Immature natural killer cell (primary cell): ENCODE measurements at regions not wholly inside any gene's neighbourhood (a gene's known extent, or its start where the extent isn't known, plus 50 kb on each side); places are given as distances from the start of the nearest gene placed in this dataset.
"Not testable (repeated sequence)": the region's sequence is repeated elsewhere in the genome, so short reads cannot be mapped to it uniquely, and the experiment has no call there.

Source experiments
- DNase-seq, 3 donors: peaks; one replicate each; pipeline ENCODE4 v3.0.0; 2022; ENCODE audit warnings: mixed read lengths in 1 of 3
- H3K27ac Mint-ChIP-seq, 6 donors: one replicate each; pipeline ENCODE4 v1.8.0; 2020; ENCODE audit warnings: mixed read lengths in 6 of 6, mild to moderate bottlenecking in 5 of 6, inconsistent platforms in 4 of 6, moderate library complexity in 3 of 6
- H3K27me3 Mint-ChIP-seq, 3 donors: one replicate each; pipeline ENCODE4 v1.8.0; 2020 to 2021; ENCODE audit warnings: low read depth in 3 of 3, mild to moderate bottlenecking in 3 of 3, mixed read lengths in 3 of 3, moderate library complexity in 3 of 3, inconsistent platforms in 1 of 3
- H3K36me3 Mint-ChIP-seq, 3 donors: one replicate each; pipeline ENCODE4 v1.8.0; 2020; ENCODE audit warnings: mixed read lengths in 3 of 3, inconsistent platforms in 2 of 3, mild to moderate bottlenecking in 2 of 3
- H3K4me1 Mint-ChIP-seq, 2 donors: one replicate each; pipeline ENCODE4 v1.8.0; 2020; ENCODE audit warnings: inconsistent platforms in 2 of 2, mild to moderate bottlenecking in 2 of 2, mixed read lengths in 2 of 2, moderate library complexity in 1 of 2
- H3K4me3 Mint-ChIP-seq, 5 donors: one replicate each; pipeline ENCODE4 v1.8.0; 2020; ENCODE audit warnings: mild to moderate bottlenecking in 5 of 5, mixed read lengths in 5 of 5, inconsistent platforms in 3 of 5, moderate library complexity in 3 of 5
- H3K9me3 Mint-ChIP-seq, 6 donors: one replicate each; pipeline ENCODE4 v1.8.0; 2020; ENCODE audit warnings: mild to moderate bottlenecking in 6 of 6, mixed read lengths in 6 of 6, inconsistent platforms in 4 of 6, moderate library complexity in 3 of 6

GRCh38 chr3:171977860-171978259 is 61.5 kb upstream of the FNDC3B start:
- no peak overlapping the region for H3K4me3 Mint-ChIP-seq
- H3K9me3 Mint-ChIP-seq = no peaks in the 10 kb centered on the region
- H3K36me3 Mint-ChIP-seq = peaks cover 0 to 3% (median 0%) of the 10 kb centered on the region in 3 donors
- no peaks in the 10 kb centered on the region for H3K27me3 Mint-ChIP-seq
- no peak for DNase-seq
- H3K27ac Mint-ChIP-seq = peak overlapping the region in 4 of 6 donors; percentile 10 to 71 (median 28)
- peaks cover 47 to 51% of the 10 kb centered on the region in 2 donors for H3K4me1 Mint-ChIP-seq

GRCh38 chr3:171978390-171978789 is 61.0 kb upstream of the FNDC3B start:
- Mint-ChIP-seq H3K4me1 (peaks cover 49 to 55% of the 10 kb centered on the region in 2 donors), H3K9me3 (no peaks in the 10 kb centered on the region), H3K27ac (peak overlapping the region in 4 of 6 donors; percentile 2 to 80 (median 54)), H3K36me3 (peaks cover 0 to 3% (median 0%) of the 10 kb centered on the region in 3 donors), H3K27me3 (no peaks in the 10 kb centered on the region), H3K4me3 (no peak overlapping the region)
- no peak for DNase-seq

- Mint-ChIP-seq H3K4me3 (no peak overlapping the region), H3K36me3 (peaks cover 0 to 3% (median 0%) of the 10 kb centered on the region in 3 donors), H3K9me3 (no peaks in the 10 kb centered on the region), H3K27me3 (no peaks in the 10 kb centered on the region), H3K27ac (peak overlapping the region in 2 of 6 donors; percentile 39 to 89), H3K4me1 (peaks cover 49 to 55% of the 10 kb centered on the region in 2 donors)
- DNase-seq = no peak
Observed at GRCh38 chr3:171979081-171979480, 60.3 kb upstream of the FNDC3B start.

DNA sequence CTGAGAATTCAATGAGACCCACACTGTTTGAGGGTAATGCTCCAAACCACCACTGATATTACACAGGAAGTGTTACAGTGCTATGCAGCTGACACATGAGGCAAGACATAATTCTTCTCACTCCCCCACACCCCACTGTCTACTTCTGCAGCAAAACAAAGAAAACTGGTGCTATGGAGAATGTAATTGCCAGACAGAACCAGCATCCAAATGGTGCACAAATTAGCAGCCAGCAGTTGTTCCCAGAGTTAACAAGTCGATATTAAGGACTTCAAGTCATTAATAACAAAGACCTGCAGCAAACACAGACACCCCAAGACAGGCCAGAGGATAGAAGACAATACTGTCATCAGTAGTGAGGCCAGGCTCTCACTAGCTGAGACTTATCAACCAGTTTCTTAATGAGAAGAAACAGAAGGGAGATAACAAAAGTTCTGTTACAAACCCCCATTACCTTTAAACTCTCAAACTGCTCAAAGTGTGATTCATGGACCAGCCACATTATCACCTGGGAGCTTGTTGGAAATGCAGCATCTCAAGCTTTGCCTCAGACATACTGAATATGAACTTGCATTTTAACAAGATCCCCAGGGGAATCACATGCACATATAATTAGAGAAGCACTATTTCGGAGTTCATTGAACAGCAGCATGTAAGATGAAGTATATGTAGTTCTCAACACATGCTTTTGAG is 58.7 kb upstream of the FNDC3B start:
- Mint-ChIP-seq H3K27ac (peak overlapping the region; percentile 89 to 95 (median 92)), H3K27me3 (no peaks in the 10 kb centered on the region), H3K36me3 (peaks cover 0 to 3% (median 0%) of the 10 kb centered on the region in 3 donors), H3K4me3 (peak overlapping the region; percentile 64 to 80 (median 78)), H3K4me1 (peaks cover 52 to 59% of the 10 kb centered on the region in 2 donors), H3K9me3 (no peaks in the 10 kb centered on the region)
- DNase-seq = peak; percentile 51 to 63 (median 59)

DNA sequence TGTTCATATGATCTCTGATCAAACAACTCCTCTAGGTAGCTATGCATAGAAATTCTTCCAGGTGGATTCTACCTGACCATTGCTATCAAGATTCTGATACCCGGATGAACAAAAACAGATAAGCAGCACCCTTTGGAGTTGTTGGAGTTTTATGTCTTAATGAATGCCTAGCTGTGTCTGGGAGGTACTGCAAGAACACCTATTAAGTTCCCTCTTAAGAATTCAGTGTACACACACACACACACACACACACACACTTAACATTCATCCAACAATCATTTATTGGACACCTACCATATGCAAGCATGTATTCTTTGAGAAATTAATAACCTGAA is 58.1 kb upstream of the FNDC3B start:
- Mint-ChIP-seq H3K27me3 (no peaks in the 10 kb centered on the region), H3K9me3 (no peaks in the 10 kb centered on the region), H3K4me3 (peak overlapping the region in 4 of 5 donors; percentile 43 to 80 (median 71)), H3K27ac (peak overlapping the region; percentile 89 to 95 (median 92)), H3K4me1 (peaks cover 54 to 64% of the 10 kb centered on the region in 2 donors), H3K36me3 (peaks cover 0 to 3% (median 0%) of the 10 kb centered on the region in 3 donors)
- DNase-seq = no peak

- Mint-ChIP-seq H3K27me3 (no peaks in the 10 kb centered on the region), H3K9me3 (no peaks in the 10 kb centered on the region), H3K4me1 (peaks cover 57 to 69% of the 10 kb centered on the region in 2 donors), H3K4me3 (no peak overlapping the region), H3K36me3 (peaks cover 0 to 3% (median 0%) of the 10 kb centered on the region in 3 donors), H3K27ac (peak overlapping the region in 3 of 6 donors; percentile 20 to 50 (median 26))
- no peak for DNase-seq
Observed at GRCh38 chr3:171982828-171983227, 56.5 kb upstream of the FNDC3B start.

- H3K36me3 Mint-ChIP-seq, H3K9me3 Mint-ChIP-seq, DNase-seq, H3K27me3 Mint-ChIP-seq, H3K27ac Mint-ChIP-seq, H3K4me3 Mint-ChIP-seq: not testable (repeated sequence)
- H3K4me1 Mint-ChIP-seq = peaks cover 51 to 61% of the 10 kb centered on the region in 2 donors
Observed at GRCh38 chr3:171983685-171984084, 55.7 kb upstream of the FNDC3B start.

GRCh38 chr3:171984883-171985282 is 54.5 kb upstream of the FNDC3B start:
- Mint-ChIP-seq H3K4me3 (no peak overlapping the region), H3K27me3 (no peaks in the 10 kb centered on the region), H3K36me3 (no peaks in the 10 kb centered on the region)

DNA sequence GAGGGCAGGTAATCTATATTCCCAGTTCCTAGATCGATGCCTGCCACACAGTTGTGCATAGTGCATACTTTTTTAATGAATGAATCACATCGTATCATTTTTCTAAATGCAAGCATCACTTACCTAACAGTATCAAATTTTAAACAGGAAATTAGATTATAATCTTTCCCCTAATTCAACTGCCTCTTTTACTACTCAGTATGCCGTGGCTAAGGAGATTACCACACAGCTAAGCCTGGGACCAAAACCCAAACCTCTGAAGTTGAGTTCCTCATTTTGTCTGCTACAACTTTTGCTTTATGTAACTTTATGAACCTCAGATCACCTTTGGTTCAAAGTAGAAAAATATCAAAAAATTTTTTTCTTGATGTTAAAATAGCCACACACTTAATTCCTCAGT is 53.2 kb upstream of the FNDC3B start:
- no peak overlapping the region for H3K27ac Mint-ChIP-seq
- H3K4me3 Mint-ChIP-seq = no peak overlapping the region
- no peaks in the 10 kb centered on the region for H3K9me3 Mint-ChIP-seq
- peaks cover 28 to 36% of the 10 kb centered on the region in 2 donors for H3K4me1 Mint-ChIP-seq
- no peaks in the 10 kb centered on the region for H3K27me3 Mint-ChIP-seq
- H3K36me3 Mint-ChIP-seq = no peaks in the 10 kb centered on the region
- no peak for DNase-seq

More at GRCh38 chr3:171984883-171985282, 54.5 kb upstream of the FNDC3B start:
- H3K4me1 Mint-ChIP-seq = peaks cover 40 to 49% of the 10 kb centered on the region in 2 donors
- no peak for DNase-seq
- H3K27ac Mint-ChIP-seq = no peak overlapping the region
- no peaks in the 10 kb centered on the region for H3K9me3 Mint-ChIP-seq

- Mint-ChIP-seq H3K4me1 (peaks cover 20 to 28% of the 10 kb centered on the region in 2 donors), H3K36me3 (no peaks in the 10 kb centered on the region), H3K27ac (peak overlapping the region in 1 of 6 donors; percentile 64), H3K9me3 (no peaks in the 10 kb centered on the region), H3K27me3 (no peaks in the 10 kb centered on the region), H3K4me3 (no peak overlapping the region)
- no peak for DNase-seq
Observed at GRCh38 chr3:171986757-171987518, 52.4 kb upstream of the FNDC3B start.
